Putamen (tissue), 1 donor: ENCODE measurements at regions not wholly inside any gene's neighbourhood (a gene's known extent, or its start where the extent isn't known, plus 50 kb on each side); places are given as distances from the start of the nearest gene placed in this dataset.

Source experiments
- DNase-seq: peaks from one replicate; pipeline ENCODE4 v3.0.0-alpha.2; 2016; ENCODE audit warnings: low spot score

DNA sequence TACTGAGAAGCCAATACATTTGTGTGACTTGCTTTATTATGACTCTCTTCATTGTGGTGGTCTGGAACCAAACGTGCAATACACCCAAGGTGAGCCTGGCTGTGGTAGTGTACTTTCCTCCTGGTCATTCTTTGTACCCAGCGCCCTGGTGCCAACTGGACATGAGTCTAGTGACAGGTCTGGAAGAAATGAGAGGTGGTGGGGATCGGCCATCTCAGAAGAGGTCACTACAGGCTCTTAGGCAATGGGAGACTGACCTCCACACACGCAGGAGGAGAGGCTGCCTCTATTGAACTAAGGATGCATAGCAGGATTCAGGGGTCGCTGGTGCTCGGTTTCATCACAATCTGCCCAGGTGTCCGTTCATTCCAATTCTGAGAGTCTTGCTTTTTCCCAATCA is 56.4 kb upstream of the RTL6 start:
- DNase-seq = no peak

DNA sequence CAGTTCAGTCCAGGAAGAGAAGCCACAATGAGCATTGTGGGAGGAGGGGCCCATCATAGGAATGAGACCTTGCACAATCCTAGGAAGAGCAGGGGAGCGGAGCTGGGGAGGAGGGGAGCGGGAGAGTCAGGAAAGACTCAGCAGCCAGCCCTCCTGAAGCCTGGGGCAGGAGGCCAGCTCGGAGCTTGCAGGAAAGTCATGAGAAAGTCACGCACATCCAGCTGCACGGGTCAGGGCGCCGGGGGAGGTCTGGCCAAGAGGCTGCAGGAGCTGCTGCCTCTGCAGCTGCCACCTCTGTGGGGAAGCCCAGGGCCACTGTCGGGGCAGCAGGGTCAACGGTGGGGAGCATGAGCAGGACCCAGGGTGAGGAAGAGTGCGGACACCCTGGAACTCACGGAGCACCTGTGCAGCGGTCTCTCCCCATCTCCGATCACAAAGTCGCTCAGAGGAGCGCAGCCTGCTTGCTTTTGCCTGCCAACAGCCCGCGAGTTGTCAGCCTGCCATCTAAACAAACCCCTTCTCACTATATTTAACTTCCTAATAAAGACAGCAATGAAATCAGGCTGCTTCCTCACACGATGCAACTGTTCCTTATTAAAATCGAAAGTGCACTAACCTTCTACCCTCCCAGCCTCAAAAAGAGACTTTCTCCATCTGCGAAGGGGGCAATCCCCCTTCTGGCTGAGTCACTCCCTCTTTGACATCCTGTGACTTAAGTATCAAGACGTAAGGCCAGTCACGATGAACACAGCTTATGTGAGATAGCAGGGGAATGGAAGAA is 52.9 kb upstream of the RTL6 start:
- no peak for DNase-seq

DNA sequence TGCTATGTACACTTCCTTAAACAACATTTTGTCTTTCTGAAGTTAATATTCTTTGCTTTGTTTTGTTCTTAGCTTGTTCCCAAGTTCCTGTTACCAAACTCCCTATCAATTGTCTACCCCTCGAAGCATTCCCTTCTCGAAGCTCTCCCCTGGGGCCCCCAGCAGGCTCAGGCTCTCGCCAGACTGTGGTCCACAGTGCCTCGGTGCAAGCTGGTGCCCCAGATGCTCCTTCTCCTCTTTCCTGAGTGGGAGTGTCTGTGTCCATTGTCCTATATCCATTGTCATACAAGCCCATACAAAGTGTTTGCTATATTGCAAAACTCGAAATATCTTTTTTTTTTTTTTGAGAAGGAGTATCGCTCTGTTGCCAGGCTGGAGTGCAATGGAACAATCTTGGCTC is 51.7 kb upstream of the RTL6 start:
- no peak for DNase-seq

DNA sequence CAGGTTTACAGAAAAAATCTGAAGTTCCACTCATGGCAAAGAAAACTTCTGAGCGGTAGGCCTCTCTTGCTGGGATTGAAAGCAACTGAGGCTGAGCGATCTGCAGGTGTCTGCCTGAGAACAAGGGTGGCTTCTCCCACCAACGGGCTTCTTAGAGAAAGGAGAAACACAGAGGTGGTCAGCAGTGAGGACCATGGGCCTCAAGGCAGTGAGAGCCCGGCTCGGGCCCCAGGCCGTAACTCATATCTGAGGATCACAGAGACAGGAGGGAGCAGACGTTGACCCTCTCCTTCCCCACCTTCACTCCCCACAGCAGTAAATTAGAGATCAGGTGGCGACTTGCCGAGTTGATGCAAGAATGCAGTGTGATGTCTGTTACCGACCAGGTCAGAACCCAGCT is 50.9 kb upstream of the RTL6 start:
- DNase-seq = no peak
